Left lung (tissue), 4 donors: ENCODE measurements at regions not wholly inside any gene's neighbourhood (a gene's known extent, or its start where the extent isn't known, plus 50 kb on each side); places are given as distances from the start of the nearest gene placed in this dataset.

Experiments used
- ATAC-seq: fragments of 200-7000 bp; cut with Tn5 transposase; one replicate; pipeline ENCODE4 v1.9.1; 2020; ENCODE audit warnings: moderate library complexity
- DNase-seq, 4 donors: peaks; one replicate each; pipeline ENCODE4 v3.0.0-alpha.2; 2013 to 2020
- H3K27ac ChIP-seq, 2 donors: fragments of 200-600 bp; sonication (generic) in 1 of 2; one replicate each; pipeline versions ENCODE4 v1.5.0 to v1.8.0; 2020 to 2021
- H3K27me3 ChIP-seq, 2 donors: fragments of 200-600 bp; sonication (generic) in 1 of 2; one replicate each; pipeline versions ENCODE4 v1.5.0 to v1.8.0; 2020 to 2021
- H3K36me3 ChIP-seq, 2 donors: fragments of 200-600 bp; sonication (generic) in 1 of 2; one replicate each; pipeline versions ENCODE4 v1.5.0 to v1.8.0; 2020 to 2021
- H3K4me1 ChIP-seq, 2 donors: fragments of 200-600 bp; one replicate each; pipeline ENCODE4 v1.8.0; 2021
- H3K4me3 ChIP-seq, 2 donors: fragments of 200-600 bp; sonication (generic) in 1 of 2; one replicate each; pipeline versions ENCODE4 v1.5.0 to v1.8.0; 2020 to 2021; ENCODE audit warnings: mild to moderate bottlenecking in 1 of 2
- H3K9me3 ChIP-seq, 2 donors: fragments of 200-600 bp; sonication (generic) in 1 of 2; one replicate each; pipeline versions ENCODE4 v1.5.0 to v1.8.0; 2020 to 2021
- CTCF ChIP-seq, 2 donors: fragments of 200-600 bp; sonication (generic) in 1 of 2; IDR thresholded peaks; one replicate each; pipeline versions ENCODE4 v1.5.0 to v1.8.0; 2021; ENCODE audit warnings: antibody characterized with exemption in 2 of 2
- intact Hi-C, 2 donors: fragments of 100-400 bp; cut with DNase I; formaldehyde crosslinking; loops; one replicate each; pipeline versions ENCODE4 v1.11.2 to v1.14.2; 2022
- donor health status: DM: no; HTN: yes; CAD: no.
- donor health status: DM: no; HTN: no; CAD: no.

GRCh38 chr1:182111496-182111895, 50.0 kb upstream of the ZNF648 start:
- Histone ChIP-seq H3K4me3 (no peak overlapping the region), H3K36me3 (no peaks in the 10 kb centered on the region), H3K27ac (no peak overlapping the region), H3K27me3 (peaks cover 0 to 9% of the 10 kb centered on the region in 2 donors), H3K4me1 (no peaks in the 10 kb centered on the region), H3K9me3 (no peaks in the 10 kb centered on the region)
- DNase-seq, result no peak
- ATAC-seq, result no peak
- no peak for TF ChIP-seq CTCF (IDR thresholded peaks at IDR 0.05)
- intact Hi-C loops, result no loop called here
